Lower lobe of right lung (tissue), 2 donors: ENCODE measurements at regions not wholly inside any gene's neighbourhood (a gene's known extent, or its start where the extent isn't known, plus 50 kb on each side); places are given as distances from the start of the nearest gene placed in this dataset.

Source experiments
- ATAC-seq, 2 donors: fragments of 200-7000 bp; cut with Tn5 transposase; one replicate each; pipeline ENCODE4 v1.9.1; 2020 to 2022; ENCODE audit warnings: mild to moderate bottlenecking in 2 of 2, moderate library complexity in 2 of 2
- DNase-seq: peaks from one replicate; pipeline ENCODE4 v3.0.0-alpha.2; 2020
- H3K27ac ChIP-seq: fragments of 200-600 bp; one replicate; pipeline ENCODE4 v1.8.0; 2022
- H3K27me3 ChIP-seq: fragments of 200-600 bp; one replicate; pipeline ENCODE4 v1.8.0; 2022; ENCODE audit warnings: low read depth
- H3K36me3 ChIP-seq: fragments of 200-600 bp; one replicate; pipeline ENCODE4 v1.8.0; 2022; ENCODE audit warnings: mild to moderate bottlenecking
- H3K4me1 ChIP-seq: fragments of 200-600 bp; one replicate; pipeline ENCODE4 v1.8.0; 2022
- H3K4me3 ChIP-seq: fragments of 200-600 bp; one replicate; pipeline ENCODE4 v1.8.0; 2022; ENCODE audit warnings: mild to moderate bottlenecking
- H3K9me3 ChIP-seq: fragments of 200-600 bp; one replicate; pipeline ENCODE4 v1.8.0; 2022
- intact Hi-C: fragments of 100-400 bp; cut with DNase I; formaldehyde crosslinking; loops from one replicate; pipeline ENCODE4 v1.11.0; 2022
- TF ChIP-seq, protein P1 (sequence below): fragments of 200-600 bp; IDR thresholded peaks from one replicate; pipeline ENCODE4 v1.8.0; 2022; ENCODE audit warnings: antibody characterized with exemption, mild to moderate bottlenecking
- donor health status: DM: no; HTN: yes; CAD: no; lungs with severe emphysema.

DNA sequence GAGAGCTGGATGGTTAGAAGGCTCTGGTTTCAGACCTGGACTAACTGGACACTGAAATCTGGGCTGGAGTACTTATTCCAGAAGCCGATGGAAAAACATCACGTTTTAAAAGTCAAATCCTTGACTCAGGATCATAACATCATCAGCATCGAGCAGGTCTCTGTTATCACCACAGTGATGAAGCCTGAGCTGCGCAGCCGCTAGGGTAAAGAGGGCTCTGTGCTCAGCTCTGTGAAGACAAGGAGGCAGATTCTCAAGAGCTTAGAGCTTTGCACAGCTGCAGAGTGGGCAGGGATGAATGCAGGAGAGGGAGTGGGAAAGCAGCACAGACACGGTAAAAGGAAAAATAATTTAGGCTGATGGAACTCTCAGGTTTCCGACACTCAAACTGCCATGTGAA lies 208.8 kb upstream of the TAS2R1 start:
- DNase-seq (no peak), ATAC-seq (no peak)
- intact Hi-C loops = no loop called here
- Histone ChIP-seq H3K4me3 (no peak overlapping the region), H3K27ac (no peak overlapping the region), H3K27me3 (no peaks in the 10 kb centered on the region), H3K4me1 (no peaks in the 10 kb centered on the region), H3K9me3 (no peaks in the 10 kb centered on the region), H3K36me3 (no peaks in the 10 kb centered on the region)
- TF ChIP-seq, protein P1, sequence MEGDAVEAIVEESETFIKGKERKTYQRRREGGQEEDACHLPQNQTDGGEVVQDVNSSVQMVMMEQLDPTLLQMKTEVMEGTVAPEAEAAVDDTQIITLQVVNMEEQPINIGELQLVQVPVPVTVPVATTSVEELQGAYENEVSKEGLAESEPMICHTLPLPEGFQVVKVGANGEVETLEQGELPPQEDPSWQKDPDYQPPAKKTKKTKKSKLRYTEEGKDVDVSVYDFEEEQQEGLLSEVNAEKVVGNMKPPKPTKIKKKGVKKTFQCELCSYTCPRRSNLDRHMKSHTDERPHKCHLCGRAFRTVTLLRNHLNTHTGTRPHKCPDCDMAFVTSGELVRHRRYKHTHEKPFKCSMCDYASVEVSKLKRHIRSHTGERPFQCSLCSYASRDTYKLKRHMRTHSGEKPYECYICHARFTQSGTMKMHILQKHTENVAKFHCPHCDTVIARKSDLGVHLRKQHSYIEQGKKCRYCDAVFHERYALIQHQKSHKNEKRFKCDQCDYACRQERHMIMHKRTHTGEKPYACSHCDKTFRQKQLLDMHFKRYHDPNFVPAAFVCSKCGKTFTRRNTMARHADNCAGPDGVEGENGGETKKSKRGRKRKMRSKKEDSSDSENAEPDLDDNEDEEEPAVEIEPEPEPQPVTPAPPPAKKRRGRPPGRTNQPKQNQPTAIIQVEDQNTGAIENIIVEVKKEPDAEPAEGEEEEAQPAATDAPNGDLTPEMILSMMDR = no peak

DNA sequence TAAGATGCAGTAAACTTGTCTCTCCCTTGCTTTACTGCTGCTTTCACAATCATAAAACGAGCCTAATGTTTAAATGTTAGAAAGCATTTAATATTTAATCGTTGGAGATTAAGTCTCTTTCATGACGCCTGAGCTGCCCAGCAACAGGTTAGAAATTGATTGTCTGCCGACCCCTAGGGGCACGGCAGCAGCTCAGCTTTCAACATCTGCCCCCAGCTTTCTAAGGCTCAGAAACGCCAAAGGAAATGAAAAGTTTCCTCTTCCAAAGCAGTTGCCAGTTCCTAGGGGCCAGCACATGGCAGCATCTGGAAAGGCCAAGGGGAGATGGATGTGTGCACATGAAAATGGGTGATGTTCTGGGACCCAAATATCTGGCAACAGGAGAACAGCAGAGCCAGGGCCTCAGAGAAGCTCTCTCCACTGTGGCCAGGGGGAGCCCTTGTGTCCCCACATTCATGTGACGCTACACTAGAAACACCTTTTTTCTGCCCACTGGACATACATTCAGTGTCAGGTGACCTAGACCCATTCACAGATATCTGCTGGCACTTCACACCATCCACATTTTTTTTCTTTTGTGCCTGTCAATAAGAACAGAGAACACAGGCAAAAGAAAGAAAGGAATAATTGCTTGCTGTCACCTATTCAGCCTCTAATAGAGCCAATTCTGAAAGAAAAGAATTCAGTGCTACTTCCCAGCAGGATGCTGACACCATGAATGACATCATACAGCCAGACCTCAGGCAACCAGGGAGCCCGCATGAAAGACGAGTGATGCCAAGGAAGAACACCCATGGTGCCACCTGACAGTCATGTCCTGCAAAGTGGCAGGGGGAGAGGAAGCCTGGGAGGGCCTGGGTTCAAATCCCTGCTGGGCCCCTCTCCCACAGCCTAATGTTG lies 205.0 kb upstream of the TAS2R1 start:
- TF ChIP-seq, protein P1 = no peak
- ATAC-seq (no peak), DNase-seq (no peak)
- H3K4me1 ChIP-seq = no peaks in the 10 kb centered on the region
- H3K27ac ChIP-seq = no peak overlapping the region
- intact Hi-C loops = no loop called here
- H3K4me3 ChIP-seq = no peak overlapping the region
- H3K27me3 ChIP-seq = no peaks in the 10 kb centered on the region
- H3K9me3 ChIP-seq = no peaks in the 10 kb centered on the region
- no peaks in the 10 kb centered on the region for H3K36me3 ChIP-seq

DNA sequence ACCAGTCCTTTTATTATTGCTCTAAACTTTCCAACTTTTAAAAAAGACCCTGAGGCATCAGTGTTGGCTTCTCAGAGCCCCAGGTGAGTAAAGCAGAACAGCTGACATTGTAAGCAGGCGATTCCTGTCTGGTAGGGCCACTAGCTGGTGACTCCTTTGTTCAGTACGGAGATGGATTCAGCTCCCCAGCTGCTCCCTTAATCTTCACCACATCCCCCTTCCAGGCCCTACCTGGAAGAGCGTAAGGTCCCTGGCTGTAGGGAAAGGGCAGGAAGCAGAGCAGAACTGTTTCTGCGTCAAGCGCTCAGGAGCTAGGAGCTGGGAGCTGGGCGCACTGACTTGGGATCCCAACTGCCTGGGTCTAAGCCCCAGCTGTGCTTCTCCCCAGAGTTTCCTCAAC lies 203.7 kb upstream of the TAS2R1 start:
- TF ChIP-seq, protein P1 = no peak
- Histone ChIP-seq H3K4me1 (no peaks in the 10 kb centered on the region), H3K27ac (no peak overlapping the region), H3K9me3 (no peaks in the 10 kb centered on the region), H3K4me3 (no peak overlapping the region), H3K27me3 (no peaks in the 10 kb centered on the region), H3K36me3 (no peaks in the 10 kb centered on the region)
- DNase-seq (no peak), ATAC-seq (no peak)
- intact Hi-C loops = no loop called here

DNA sequence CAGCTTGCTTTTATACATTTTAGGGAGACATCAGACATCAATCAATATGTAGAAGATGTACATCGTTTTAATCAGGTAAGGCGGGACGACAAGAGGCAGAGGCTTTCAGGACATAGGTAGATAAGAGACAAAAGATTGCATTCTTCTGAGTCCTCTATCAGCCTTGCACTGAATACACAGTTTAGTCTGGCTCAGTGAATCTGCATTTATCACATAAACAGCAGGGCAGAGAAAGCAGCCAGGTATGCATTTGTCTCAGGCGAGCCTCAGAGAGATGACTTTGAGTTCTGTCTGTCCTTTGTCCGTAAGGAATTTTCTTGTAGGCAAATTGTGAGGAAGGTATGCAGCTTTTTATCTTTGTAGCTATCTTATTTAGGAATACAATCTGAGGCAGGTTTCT lies 202.8 kb upstream of the TAS2R1 start:
- no peaks in the 10 kb centered on the region for H3K36me3 ChIP-seq
- ATAC-seq (no peak), DNase-seq (no peak)
- no peaks in the 10 kb centered on the region for H3K9me3 ChIP-seq
- TF ChIP-seq, protein P1 = no peak
- intact Hi-C loops = no loop called here
- no peak overlapping the region for H3K4me3 ChIP-seq
- no peak overlapping the region for H3K27ac ChIP-seq
- H3K27me3 ChIP-seq = no peaks in the 10 kb centered on the region
- H3K4me1 ChIP-seq = no peaks in the 10 kb centered on the region

DNA sequence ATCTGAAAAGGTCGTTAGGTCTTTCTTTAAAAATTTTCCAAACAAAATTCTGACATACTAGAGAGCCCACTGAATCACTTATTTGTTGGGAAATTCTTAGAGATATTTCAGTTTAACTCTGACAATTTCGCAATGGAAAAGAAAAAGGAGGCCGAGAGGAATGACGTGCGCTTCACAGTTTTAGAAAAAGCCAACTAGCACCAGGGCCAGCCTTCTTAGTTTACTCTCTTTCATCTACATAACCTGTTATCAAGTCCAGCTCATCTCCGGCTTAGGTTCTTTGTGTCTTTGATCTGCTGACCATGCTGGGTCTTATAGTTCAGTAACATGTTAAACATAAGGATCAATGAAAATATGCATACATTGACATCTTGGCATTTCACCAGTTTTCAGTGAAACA lies 201.7 kb upstream of the TAS2R1 start:
- ATAC-seq (no peak), DNase-seq (no peak)
- Histone ChIP-seq H3K9me3 (no peaks in the 10 kb centered on the region), H3K27ac (no peak overlapping the region), H3K4me1 (no peaks in the 10 kb centered on the region), H3K4me3 (no peak overlapping the region), H3K27me3 (no peaks in the 10 kb centered on the region), H3K36me3 (no peaks in the 10 kb centered on the region)
- intact Hi-C loops = no loop called here
- TF ChIP-seq, protein P1 = no peak
